Tibial nerve (tissue), 4 donors: ENCODE measurements at regions not wholly inside any gene's neighbourhood (a gene's known extent, or its start where the extent isn't known, plus 50 kb on each side); places are given as distances from the start of the nearest gene placed in this dataset.
A peak's percentile ranks its signal among the peaks of the same experiment; 100 is the strongest.
"Not testable (repeated sequence)": the region's sequence is repeated elsewhere in the genome, so short reads cannot be mapped to it uniquely, and the experiment has no call there.

Experiments used
- DNase-seq, 2 donors: peaks; one replicate each; pipeline ENCODE4 v3.0.0-alpha.2; 2019; ENCODE audit warnings: low spot score in 2 of 2
- H3K27ac ChIP-seq, 4 donors: fragments of 200-600 bp; sonication (generic) in 3 of 4; one replicate each; pipeline ENCODE4 v1.5.1; 2017 to 2019; ENCODE audit warnings: mild to moderate bottlenecking in 1 of 4
- H3K27me3 ChIP-seq, 2 donors: fragments of 200-600 bp; sonication (generic) in 1 of 2; one replicate each; pipeline versions ENCODE4 v1.5.1 to v1.6.0; 2017 to 2019
- H3K36me3 ChIP-seq, 3 donors: fragments of 200-600 bp; sonication (generic); one replicate each; pipeline ENCODE4 v1.5.1; 2018 to 2019
- H3K4me1 ChIP-seq, 4 donors: fragments of 200-600 bp; sonication (generic) in 3 of 4; one replicate each; pipeline ENCODE4 v1.5.1; 2017 to 2019
- H3K4me3 ChIP-seq, 4 donors: fragments of 200-600 bp; sonication (generic) in 3 of 4; one replicate each; pipeline ENCODE4 v1.5.1; 2017 to 2019; ENCODE audit warnings: mild to moderate bottlenecking in 1 of 4, moderate library complexity in 1 of 4
- H3K9me3 ChIP-seq, 4 donors: fragments of 200-600 bp; sonication (generic) in 3 of 4; one replicate each; pipeline ENCODE4 v1.5.1; 2017 to 2019
- CTCF ChIP-seq, 5 experiments: fragments of 200-600 bp in 3 of 5; fragments of 450-650 bp in 2 of 5; sonication (generic) in 3 of 5; IDR thresholded peaks; one replicate each; pipeline ENCODE4 v1.5.1; 2016 to 2019; ENCODE audit warnings: antibody characterized with exemption in 5 of 5, mild to moderate bottlenecking in 3 of 5, moderate library complexity in 2 of 5
- EP300 ChIP-seq, 2 donors: sonication (generic); formaldehyde crosslinking; IDR thresholded peaks; one replicate each; pipeline ENCODE4 v1.6.1; 2017; ENCODE audit warnings: antibody characterized with exemption in 2 of 2, mild to moderate bottlenecking in 1 of 2
- POLR2A ChIP-seq, 2 donors: fragments of 450-650 bp; IDR thresholded peaks; one replicate each; pipeline ENCODE4 v1.6.1; 2017; ENCODE audit warnings: antibody characterized with exemption in 2 of 2, mild to moderate bottlenecking in 2 of 2, moderate library complexity in 2 of 2
- WGBS, 2 donors: methylation state at CpG; one replicate each; pipeline ENCODE4 v1.1.5; 2018; 5-methylcytosine and 5-hydroxymethylcytosine counted together

GRCh38 chr12:131290255-131290959, 336.7 kb downstream of the ADGRD1 start:
- DNase-seq: peak in 1 of 2 donors; percentile 2
- TF ChIP-seq POLR2A (IDR thresholded peaks at IDR 0.05) (no peak), CTCF (IDR thresholded peaks at IDR 0.05) (no peak), EP300 (IDR thresholded peaks at IDR 0.05) (no peak)
- WGBS, 2 donors: 80 to 93% methylated on average over 8 to 9 of the region's 10 CpGs

GRCh38 chr12:131293071-131294015, 339.6 kb downstream of the ADGRD1 start:
- not testable (repeated sequence) for H3K27me3 ChIP-seq, H3K4me1 ChIP-seq, H3K36me3 ChIP-seq, H3K27ac ChIP-seq, H3K4me3 ChIP-seq, H3K9me3 ChIP-seq
- peak in 1 of 2 donors; percentile 3 for DNase-seq
- 68 to 72% methylated on average over 20 to 25 of the region's 26 CpGs for WGBS, 2 donors

More at GRCh38 chr12:131290255-131290959, 336.7 kb downstream of the ADGRD1 start:
- H3K4me1 ChIP-seq: no peaks in the 10 kb centered on the region
- no peak overlapping the region for H3K4me3 ChIP-seq
- no peaks in the 10 kb centered on the region for H3K36me3 ChIP-seq
- no peak overlapping the region for H3K27ac ChIP-seq
- peaks cover 0 to 10% of the 10 kb centered on the region in 2 donors for H3K27me3 ChIP-seq
- H3K9me3 ChIP-seq: no peaks in the 10 kb centered on the region

GRCh38 chr12:131294716-131295115, 341.0 kb downstream of the ADGRD1 start:
- DNase-seq: peak in 1 of 2 donors; percentile 2

DNA sequence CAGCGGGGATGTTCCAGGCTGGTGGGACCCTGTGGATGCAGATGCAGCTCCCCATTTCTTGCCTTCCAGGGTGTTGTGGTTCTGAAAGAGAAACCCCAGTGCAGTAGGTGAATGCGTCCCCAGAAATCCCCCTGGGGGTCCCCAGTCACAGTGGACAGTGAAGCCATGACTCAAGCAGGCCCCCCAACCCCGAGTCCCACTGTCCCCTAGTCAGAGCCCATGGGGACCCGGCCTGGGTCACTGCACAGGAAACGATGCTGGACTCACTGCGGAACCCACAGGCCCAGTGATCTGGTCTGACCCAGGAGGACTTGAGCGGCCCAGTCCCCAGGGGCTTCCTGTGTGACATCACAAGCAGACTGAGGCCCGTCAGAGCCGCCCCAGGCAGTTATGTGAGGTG, 341.4 kb downstream of the ADGRD1 start:
- H3K36me3 ChIP-seq, H3K4me1 ChIP-seq, H3K27me3 ChIP-seq, DNase-seq, H3K9me3 ChIP-seq, H3K27ac ChIP-seq, H3K4me3 ChIP-seq: not testable (repeated sequence)
- WGBS, 2 donors: 83% methylated on average over 2 of the region's 9 CpGs; no CpG with 5 or more reads in 1 of the 2 donors

More at GRCh38 chr12:131294716-131295115, 341.0 kb downstream of the ADGRD1 start:
- not testable (repeated sequence) for H3K36me3 ChIP-seq, H3K27ac ChIP-seq, H3K9me3 ChIP-seq, H3K27me3 ChIP-seq, H3K4me1 ChIP-seq, H3K4me3 ChIP-seq
- WGBS, 2 donors: 87 to 91% methylated on average over 10 to 12 of the region's 12 CpGs

DNA sequence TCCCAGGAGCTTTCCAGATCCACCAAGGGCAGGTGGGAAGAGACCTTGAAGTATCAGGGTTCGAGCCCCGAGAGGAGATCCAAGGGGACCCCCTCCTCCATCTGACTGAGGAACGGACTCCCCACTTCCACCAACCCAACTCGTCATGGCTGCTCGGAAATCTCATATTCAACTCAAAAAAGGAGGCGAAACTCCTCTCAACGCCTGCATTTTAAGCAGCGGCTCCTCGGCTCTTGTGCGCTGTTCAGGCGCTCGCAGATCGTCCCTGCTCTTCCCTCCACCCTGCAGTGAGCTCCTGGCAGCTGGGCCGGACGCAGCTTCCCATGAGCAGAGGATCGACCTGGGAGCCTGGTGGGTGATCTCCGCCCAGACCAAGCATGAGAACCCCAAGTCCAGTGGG, 341.9 kb downstream of the ADGRD1 start:
- WGBS, 2 donors: 89 to 90% methylated on average over 15 of the region's 17 CpGs
- H3K27me3 ChIP-seq, H3K27ac ChIP-seq, H3K4me3 ChIP-seq, H3K4me1 ChIP-seq, H3K36me3 ChIP-seq, H3K9me3 ChIP-seq: not testable (repeated sequence)
- peak in 1 of 2 donors; percentile 1 for DNase-seq

DNA sequence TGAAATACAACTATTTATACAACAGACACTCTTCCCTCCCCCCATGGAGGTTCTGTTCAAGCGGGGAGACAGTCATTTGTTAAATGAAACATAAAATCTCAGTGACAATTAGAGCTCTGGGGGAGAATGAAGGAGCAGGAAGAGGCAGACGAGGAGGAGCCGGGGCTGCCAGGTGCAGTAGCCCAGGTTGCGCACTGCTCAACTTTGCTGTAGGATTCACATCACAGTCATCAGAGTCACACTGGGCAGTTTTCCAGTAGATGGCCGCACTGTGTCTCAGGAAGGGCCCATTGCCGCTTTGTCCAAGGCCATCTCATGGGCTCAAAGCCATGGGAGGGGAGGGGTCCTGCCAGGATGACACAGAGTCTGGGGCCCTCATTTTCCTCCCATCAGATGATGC, 342.4 kb downstream of the ADGRD1 start:
- not testable (repeated sequence) for H3K27ac ChIP-seq, H3K27me3 ChIP-seq, DNase-seq, H3K4me3 ChIP-seq, H3K4me1 ChIP-seq, H3K36me3 ChIP-seq, H3K9me3 ChIP-seq
- WGBS, 2 donors: 94 to 96% methylated on average over 6 of the region's 6 CpGs

DNA sequence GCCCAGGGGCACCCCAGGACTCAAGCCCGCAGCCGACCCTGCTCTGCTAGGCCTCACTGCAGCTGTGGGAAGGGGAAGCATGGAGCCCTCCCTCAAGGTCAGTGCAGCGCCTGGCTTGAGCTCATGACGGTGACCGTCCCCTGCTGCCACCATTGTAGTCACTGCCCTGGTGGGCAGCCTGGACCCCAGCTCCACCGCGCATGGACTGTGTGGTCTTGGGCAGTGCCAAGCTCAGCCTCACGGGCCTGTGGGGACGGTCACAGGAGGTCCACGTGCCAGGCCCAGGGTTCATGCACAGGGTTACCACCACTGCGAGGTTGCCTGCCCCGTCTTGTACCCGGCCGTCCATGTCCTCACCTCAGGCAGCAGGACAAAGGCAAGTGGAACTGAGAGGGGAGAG, 342.9 kb downstream of the ADGRD1 start:
- not testable (repeated sequence) for H3K4me3 ChIP-seq, H3K27ac ChIP-seq, H3K27me3 ChIP-seq, H3K9me3 ChIP-seq, H3K36me3 ChIP-seq, H3K4me1 ChIP-seq
- peak in 1 of 2 donors; percentile 2 for DNase-seq
- WGBS, 2 donors: 83 to 92% methylated on average over 7 to 14 of the region's 14 CpGs

GRCh38 chr12:131298526-131299369, 345.0 kb downstream of the ADGRD1 start:
- H3K27ac ChIP-seq, H3K36me3 ChIP-seq, H3K4me3 ChIP-seq, H3K27me3 ChIP-seq, H3K9me3 ChIP-seq, DNase-seq, H3K4me1 ChIP-seq: not testable (repeated sequence)
- no CpG with 5 or more reads among the region's 83 CpGs for WGBS, 2 donors

- H3K27ac ChIP-seq, H3K36me3 ChIP-seq, H3K4me1 ChIP-seq, H3K27me3 ChIP-seq, H3K4me3 ChIP-seq, H3K9me3 ChIP-seq, DNase-seq: not testable (repeated sequence)
- WGBS, 2 donors: no CpG with 5 or more reads among the region's 27 CpGs
Measured at GRCh38 chr12:131299370-131299701, 345.6 kb downstream of the ADGRD1 start.

GRCh38 chr12:131303576-131303975, 349.9 kb downstream of the ADGRD1 start:
- 41 to 47% methylated on average over 2 of the region's 5 CpGs for WGBS, 2 donors
- not testable (repeated sequence) for H3K36me3 ChIP-seq, DNase-seq, H3K4me1 ChIP-seq, H3K27ac ChIP-seq, H3K27me3 ChIP-seq, H3K9me3 ChIP-seq, H3K4me3 ChIP-seq

- not testable (repeated sequence) for H3K36me3 ChIP-seq, H3K4me3 ChIP-seq, H3K27me3 ChIP-seq, H3K27ac ChIP-seq, H3K9me3 ChIP-seq, DNase-seq, H3K4me1 ChIP-seq
- no CpG with 5 or more reads among the region's 6 CpGs for WGBS, 2 donors
Measured at GRCh38 chr12:131304642-131305041, 350.9 kb downstream of the ADGRD1 start.
